HG03378 (cell line): ENCODE measurements at regions not wholly inside any gene's neighbourhood (a gene's known extent, or its start where the extent isn't known, plus 50 kb on each side); places are given as distances from the start of the nearest gene placed in this dataset.

ENCODE experiments used
- ATAC-seq: cut with Tn5 transposase; IDR thresholded peaks from one replicate; pipeline ENCODE4 v1.9.1; 2021; ENCODE audit warnings: mild to moderate bottlenecking, moderate library complexity; ENCODE audit not compliant: unreplicated experiment

DNA sequence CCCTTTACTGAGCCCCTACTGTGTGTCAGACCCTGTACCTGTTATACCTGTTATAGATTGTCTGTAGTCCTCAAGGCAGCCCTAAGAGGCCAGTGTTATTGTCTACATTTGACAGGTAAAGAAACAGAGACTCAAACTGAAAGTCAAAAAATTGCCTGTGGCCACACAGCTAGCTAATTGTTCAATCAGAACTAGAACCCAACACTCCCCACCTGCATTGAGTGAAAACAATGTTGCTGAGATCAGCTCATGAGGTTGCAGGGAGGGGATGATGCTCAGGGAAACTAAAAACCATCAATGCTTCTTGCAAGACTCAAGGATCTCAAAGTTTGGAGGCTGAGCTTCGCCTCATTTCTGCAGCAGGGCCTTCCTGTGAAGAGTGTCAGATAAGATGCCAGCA is 109.5 kb upstream of the LMO4 start:
- no peak for ATAC-seq

DNA sequence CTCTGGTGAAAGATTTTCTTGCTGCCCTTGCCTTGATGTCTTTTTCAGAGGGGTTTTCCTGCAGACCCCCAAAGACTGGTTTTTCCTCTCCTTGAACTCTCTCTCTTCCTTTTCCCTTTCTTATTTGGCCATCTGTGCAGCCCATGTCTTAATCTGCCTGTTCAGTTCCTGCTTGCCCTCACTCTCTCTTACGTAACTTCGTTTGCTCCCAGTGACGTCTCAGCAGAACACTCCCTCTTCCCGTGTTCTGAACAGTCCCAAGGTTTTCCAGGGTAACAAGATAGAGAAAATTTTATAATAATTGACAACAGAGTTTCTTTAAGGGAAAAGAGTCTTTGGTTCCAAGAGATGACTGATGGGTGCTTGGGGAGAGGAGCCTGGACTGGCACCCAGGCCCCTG is 109.1 kb upstream of the LMO4 start:
- ATAC-seq, result no peak

DNA sequence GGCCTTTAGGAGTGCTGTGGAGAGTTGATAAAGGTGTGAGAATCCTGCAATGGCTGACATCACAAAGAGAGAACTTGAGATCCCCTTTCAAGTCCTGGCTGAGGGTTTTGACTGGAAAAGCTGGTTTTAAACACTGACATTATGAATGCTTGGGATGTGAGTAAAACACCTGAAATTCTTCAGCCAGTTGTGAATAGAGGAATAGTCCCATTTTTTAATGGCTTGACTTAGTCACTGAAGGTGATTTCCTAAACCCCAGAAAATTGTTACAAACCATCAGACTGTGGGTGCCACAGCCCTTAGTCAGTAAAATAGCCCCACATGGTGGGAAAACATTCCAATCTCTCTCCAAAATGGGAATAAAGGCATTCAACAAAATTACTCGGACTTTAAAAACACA is 107.7 kb upstream of the LMO4 start:
- no peak for ATAC-seq

- no peak for ATAC-seq
These were observed 104.5 kb upstream of the LMO4 start for GRCh38 chr1:87224201-87224600.

DNA sequence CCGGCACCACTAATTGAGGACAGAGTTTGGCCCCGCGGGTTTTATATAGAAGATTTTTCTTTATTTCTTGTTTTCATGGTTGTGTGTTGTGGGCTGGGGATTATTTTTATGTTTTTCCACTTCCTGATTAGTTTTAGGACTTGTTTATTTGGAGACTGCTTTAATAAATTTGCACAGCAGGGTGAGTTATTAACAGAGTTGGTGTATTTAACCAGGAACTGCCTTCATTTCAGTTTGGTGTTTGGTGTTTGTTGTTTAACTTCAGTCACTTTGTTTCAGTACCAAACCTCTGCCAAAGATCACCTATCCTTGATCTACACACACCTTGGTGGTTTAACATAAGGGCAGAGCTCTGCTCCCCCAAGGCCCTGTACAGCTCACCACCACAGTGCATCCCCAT is 103.5 kb upstream of the LMO4 start:
- no peak for ATAC-seq

- ATAC-seq, result peak; percentile 51
These were observed 102.3 kb upstream of the LMO4 start for GRCh38 chr1:87226341-87226760.

DNA sequence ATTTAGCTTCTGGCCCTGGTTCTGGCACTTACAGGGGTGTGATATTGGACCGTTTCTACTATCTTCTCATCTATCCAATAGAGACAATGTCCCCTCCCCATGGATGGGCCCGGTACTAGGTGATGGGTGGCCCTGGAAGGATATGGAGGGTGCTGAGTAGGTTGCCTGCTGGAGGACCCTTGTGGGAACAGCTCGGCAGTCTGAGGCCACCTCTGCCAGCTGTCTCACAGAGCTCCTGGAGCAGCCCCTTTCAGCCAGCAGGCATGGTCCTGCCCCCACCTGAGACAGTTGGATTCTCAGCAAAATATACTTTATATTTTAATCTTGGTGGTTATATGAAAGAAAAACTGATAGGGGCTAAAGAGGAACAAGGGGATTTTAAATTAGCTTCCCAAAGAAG is 101.0 kb upstream of the LMO4 start:
- no peak for ATAC-seq

- no peak for ATAC-seq
These were observed 98.2 kb upstream of the LMO4 start for GRCh38 chr1:87230501-87230900.

DNA sequence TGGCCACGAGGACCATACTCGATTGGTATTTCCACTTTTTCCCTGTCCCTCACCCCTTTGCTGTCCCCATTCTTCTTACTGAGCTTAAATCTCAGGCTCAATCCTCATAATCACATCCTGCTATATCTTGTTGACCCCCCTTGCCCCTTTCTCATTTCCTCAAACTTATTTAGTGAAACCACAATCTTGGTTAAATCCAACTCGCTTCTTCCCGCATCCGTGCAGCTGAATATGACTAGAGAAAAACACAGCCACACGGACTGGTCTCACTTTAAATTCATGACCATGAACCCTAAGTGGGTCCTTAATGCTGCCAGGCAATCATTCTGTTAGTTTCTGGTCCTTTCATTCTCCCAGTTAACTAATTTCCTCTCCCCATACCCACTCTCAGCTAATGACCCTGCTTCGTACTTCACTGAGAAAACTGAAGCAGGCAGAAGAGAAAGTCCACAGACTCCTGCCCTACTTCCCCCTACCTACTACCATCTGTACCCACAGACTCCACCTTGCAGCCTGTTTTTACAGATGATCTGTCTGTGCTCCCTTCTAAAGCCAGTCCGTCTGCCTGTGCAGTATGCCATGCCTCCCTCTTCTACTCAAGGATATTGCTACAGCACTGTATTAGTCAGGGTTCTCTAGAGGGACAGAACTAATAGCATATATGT is 96.8 kb upstream of the LMO4 start:
- ATAC-seq, result no peak

GRCh38 chr1:87236585-87236984 is 92.1 kb upstream of the LMO4 start:
- no peak for ATAC-seq

GRCh38 chr1:87239997-87240605 is 88.6 kb upstream of the LMO4 start:
- no peak for ATAC-seq

DNA sequence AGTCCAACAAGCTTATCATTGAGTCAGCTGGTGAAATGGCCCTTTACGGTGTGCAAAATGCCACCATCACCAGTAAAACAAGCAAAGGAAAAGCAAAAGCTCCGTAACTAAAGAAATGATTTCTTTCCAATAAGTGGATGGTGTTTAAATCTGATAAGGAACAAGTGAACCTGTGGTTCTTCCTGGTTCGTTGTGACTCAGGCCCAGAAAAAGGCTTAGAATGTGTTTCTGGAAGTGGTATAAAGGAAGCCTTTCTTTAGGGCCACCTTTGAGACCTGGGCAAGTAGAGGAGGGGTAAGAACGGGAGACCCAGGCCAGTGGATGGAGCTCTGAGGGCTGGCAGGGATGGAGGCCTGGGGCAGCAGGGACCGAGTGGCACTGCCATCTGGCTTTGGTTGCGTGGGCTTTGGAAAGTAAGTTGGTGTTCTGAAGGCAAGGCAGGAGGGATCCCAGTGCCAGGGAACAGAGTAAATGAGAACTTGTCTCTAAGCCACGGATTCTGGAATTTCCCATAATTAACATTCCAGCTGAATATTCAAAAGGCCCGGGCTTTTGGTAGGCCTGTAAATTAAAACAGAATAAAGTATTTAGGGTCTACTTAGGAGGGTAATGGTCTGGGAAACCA is 87.9 kb upstream of the LMO4 start:
- ATAC-seq, result no peak

GRCh38 chr1:87242445-87243185 is 86.1 kb upstream of the LMO4 start:
- no peak for ATAC-seq

- ATAC-seq, result no peak
These were observed 85.1 kb upstream of the LMO4 start for GRCh38 chr1:87243573-87243972.

GRCh38 chr1:87246436-87246835 is 82.2 kb upstream of the LMO4 start:
- no peak for ATAC-seq

- ATAC-seq, result no peak
These were observed 78.9 kb upstream of the LMO4 start for GRCh38 chr1:87249803-87250202.

DNA sequence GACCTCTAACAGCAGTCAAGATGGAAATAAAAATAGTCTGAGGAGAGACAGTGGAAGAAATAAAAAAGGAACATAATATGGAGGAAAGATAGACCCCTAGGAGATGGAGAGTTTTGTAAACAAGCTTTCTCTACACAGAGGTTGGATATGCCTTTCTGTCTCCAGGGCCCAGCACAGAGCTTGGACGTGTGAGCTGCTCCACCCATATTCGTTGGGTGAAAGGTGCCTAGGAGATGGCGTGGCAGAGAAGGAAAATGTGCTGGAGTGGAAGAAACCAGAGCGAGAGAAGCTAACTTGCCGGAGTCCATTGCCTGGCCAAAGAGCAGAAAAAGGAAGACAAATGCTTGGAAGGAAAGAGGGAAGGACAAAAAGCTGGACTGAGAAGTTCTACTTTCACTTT is 78.3 kb upstream of the LMO4 start:
- ATAC-seq, result no peak

DNA sequence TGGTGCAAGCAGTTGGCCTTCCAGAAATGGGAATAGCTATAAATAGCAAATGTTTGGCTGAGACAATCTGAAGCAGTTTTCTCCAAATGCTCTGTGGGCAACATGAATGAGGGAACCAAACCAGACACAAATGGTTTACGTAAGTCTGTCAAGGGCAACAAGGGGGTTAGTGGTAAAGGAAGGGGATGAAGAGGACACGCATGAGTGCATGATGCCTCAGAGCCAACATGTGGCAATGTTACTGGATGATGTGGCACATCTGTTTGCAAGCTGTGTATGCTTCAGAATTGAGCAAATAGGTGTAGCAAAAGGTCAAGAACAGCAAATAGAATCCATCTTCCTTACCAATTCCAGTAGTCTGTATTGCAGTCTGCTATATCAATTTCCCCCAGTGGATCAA is 76.3 kb upstream of the LMO4 start:
- ATAC-seq, result no peak

- no peak for ATAC-seq
These were observed 66.0 kb upstream of the LMO4 start for GRCh38 chr1:87262688-87263087.

- no peak for ATAC-seq
These were observed 65.4 kb upstream of the LMO4 start for GRCh38 chr1:87263281-87263680.

GRCh38 chr1:87263785-87264184 is 64.9 kb upstream of the LMO4 start:
- ATAC-seq, result no peak

- no peak for ATAC-seq
These were observed 63.7 kb upstream of the LMO4 start for GRCh38 chr1:87264976-87265375.
